Neutrophil (primary cell): ENCODE measurements at regions not wholly inside any gene's neighbourhood (a gene's known extent, or its start where the extent isn't known, plus 50 kb on each side); places are given as distances from the start of the nearest gene placed in this dataset.

Experiments used
- H3K27ac ChIP-seq: fragments of 200-600 bp; sonication (generic); 2 replicates; pipeline ENCODE4 v1.5.1; 2016; ENCODE audit warnings: mild to moderate bottlenecking, moderate library complexity
- H3K27me3 ChIP-seq: fragments of 200-600 bp; sonication (generic); 2 replicates; pipeline ENCODE4 v1.6.0; 2016; ENCODE audit warnings: mild to moderate bottlenecking
- H3K36me3 ChIP-seq: fragments of 200-600 bp; sonication (generic); 2 replicates; pipeline ENCODE4 v1.5.1; 2017
- H3K4me1 ChIP-seq, 2 experiments: fragments of 200-600 bp in 1 of 2; sonication (generic) in 1 of 2; 1 replicate in 1 of 2; 2 replicates in 1 of 2; pipeline versions ENCODE4 v1.5.1 to v1.6.1; 2013 to 2016; ENCODE audit warnings: low read depth in 1 of 2, low read length in 1 of 2, mild to moderate bottlenecking in 1 of 2, moderate library complexity in 1 of 2; ENCODE audit not compliant: control insufficient read depth in 1 of 2, insufficient read depth in 1 of 2
- H3K4me3 ChIP-seq, 2 experiments: fragments of 200-600 bp in 1 of 2; sonication (generic) in 1 of 2; 1 replicate in 1 of 2; 2 replicates in 1 of 2; pipeline ENCODE4 v1.5.1; 2013 to 2016; ENCODE audit warnings: low read depth in 1 of 2, low read length in 1 of 2, mild to moderate bottlenecking in 1 of 2, moderate library complexity in 1 of 2
- H3K9me3 ChIP-seq: fragments of 200-600 bp; sonication (generic); 2 replicates; pipeline ENCODE4 v1.5.1; 2016
- CTCF ChIP-seq: fragments of 200-600 bp; sonication (generic); IDR thresholded peaks from 2 replicates; pipeline ENCODE4 v1.5.1; 2016; ENCODE audit warnings: antibody characterized with exemption

- H3K4me3 ChIP-seq = no peak overlapping the region
- H3K9me3 ChIP-seq = no peaks in the 10 kb centered on the region
- no peak for TF ChIP-seq CTCF
- H3K4me1 ChIP-seq = no peaks in the 10 kb centered on the region
- H3K27me3 ChIP-seq = no peaks in the 10 kb centered on the region
- H3K27ac ChIP-seq = no peak overlapping the region
- no peaks in the 10 kb centered on the region for H3K36me3 ChIP-seq
These were observed 175.9 kb downstream of the GAS1 start for GRCh38 chr9:86771420-86771819.

GRCh38 chr9:86768709-86769108 is 178.6 kb downstream of the GAS1 start:
- Histone ChIP-seq H3K4me1 (peaks cover 0 to 6% of the 10 kb centered on the region in 2 experiments), H3K4me3 (no peak overlapping the region), H3K27me3 (no peaks in the 10 kb centered on the region), H3K9me3 (no peaks in the 10 kb centered on the region), H3K36me3 (no peaks in the 10 kb centered on the region), H3K27ac (no peak overlapping the region)
- no peak for TF ChIP-seq CTCF

GRCh38 chr9:86768020-86768419 is 179.3 kb downstream of the GAS1 start:
- H3K27ac ChIP-seq = no peak overlapping the region
- no peaks in the 10 kb centered on the region for H3K36me3 ChIP-seq
- H3K9me3 ChIP-seq = no peaks in the 10 kb centered on the region
- H3K4me1 ChIP-seq = peaks cover 0 to 6% of the 10 kb centered on the region in 2 experiments
- H3K27me3 ChIP-seq = no peaks in the 10 kb centered on the region
- H3K4me3 ChIP-seq = no peak overlapping the region
- TF ChIP-seq CTCF = no peak

- no peak for TF ChIP-seq CTCF
- H3K9me3 ChIP-seq = no peaks in the 10 kb centered on the region
- peaks cover 0 to 6% of the 10 kb centered on the region in 2 experiments for H3K4me1 ChIP-seq
- H3K27ac ChIP-seq = no peak overlapping the region
- no peaks in the 10 kb centered on the region for H3K27me3 ChIP-seq
- no peak overlapping the region for H3K4me3 ChIP-seq
- H3K36me3 ChIP-seq = no peaks in the 10 kb centered on the region
These were observed 179.9 kb downstream of the GAS1 start for GRCh38 chr9:86767373-86767772.

- no peak overlapping the region for H3K4me3 ChIP-seq
- H3K9me3 ChIP-seq = no peaks in the 10 kb centered on the region
- peaks cover 0 to 6% of the 10 kb centered on the region in 2 experiments for H3K4me1 ChIP-seq
- H3K27ac ChIP-seq = no peak overlapping the region
- H3K36me3 ChIP-seq = no peaks in the 10 kb centered on the region
- no peaks in the 10 kb centered on the region for H3K27me3 ChIP-seq
- no peak for TF ChIP-seq CTCF
These were observed 180.4 kb downstream of the GAS1 start for GRCh38 chr9:86766912-86767311.

- Histone ChIP-seq H3K27me3 (no peaks in the 10 kb centered on the region), H3K4me1 (peaks cover 0 to 6% of the 10 kb centered on the region in 2 experiments), H3K9me3 (no peaks in the 10 kb centered on the region), H3K36me3 (no peaks in the 10 kb centered on the region), H3K27ac (no peak overlapping the region), H3K4me3 (no peak overlapping the region)
- TF ChIP-seq CTCF = no peak
These were observed 180.8 kb downstream of the GAS1 start for GRCh38 chr9:86766511-86766910.
